Breast epithelium (tissue), 3 donors: ENCODE measurements at regions not wholly inside any gene's neighbourhood (a gene's known extent, or its start where the extent isn't known, plus 50 kb on each side); places are given as distances from the start of the nearest gene placed in this dataset.

Experiments
- POLR2A ChIP-seq: fragments of 450-650 bp; IDR thresholded peaks from one replicate; pipeline ENCODE4 v1.6.1; 2016; ENCODE audit warnings: antibody characterized with exemption, mild to moderate bottlenecking, moderate library complexity
- TF ChIP-seq, protein P1 (sequence below), 3 donors: fragments of 450-650 bp; IDR thresholded peaks; one replicate each; pipeline ENCODE4 v1.5.1; 2016 to 2017; ENCODE audit warnings: antibody characterized with exemption in 3 of 3, mild to moderate bottlenecking in 3 of 3, moderate library complexity in 3 of 3

DNA sequence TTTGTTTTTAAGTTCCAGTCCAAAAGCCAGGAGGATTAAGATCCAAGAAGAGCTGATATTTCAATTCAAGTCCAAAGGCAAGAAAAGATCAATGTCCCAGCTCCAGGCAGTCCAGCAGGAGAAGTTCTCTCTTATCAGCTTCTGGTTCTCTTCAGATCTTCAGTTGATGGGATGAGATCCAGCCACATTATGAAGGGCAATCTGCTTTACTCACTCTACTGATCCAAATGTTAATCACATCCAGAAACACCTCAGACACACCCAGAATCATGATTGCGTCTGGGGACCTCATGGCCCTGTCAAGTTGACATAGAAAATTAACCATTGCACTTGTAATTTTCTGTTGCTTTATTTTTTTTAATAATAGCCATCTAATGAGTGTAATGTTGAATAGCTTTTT lies 178.4 kb downstream of the HERPUD2 start:
- TF ChIP-seq POLR2A: no peak
- TF ChIP-seq, protein P1, sequence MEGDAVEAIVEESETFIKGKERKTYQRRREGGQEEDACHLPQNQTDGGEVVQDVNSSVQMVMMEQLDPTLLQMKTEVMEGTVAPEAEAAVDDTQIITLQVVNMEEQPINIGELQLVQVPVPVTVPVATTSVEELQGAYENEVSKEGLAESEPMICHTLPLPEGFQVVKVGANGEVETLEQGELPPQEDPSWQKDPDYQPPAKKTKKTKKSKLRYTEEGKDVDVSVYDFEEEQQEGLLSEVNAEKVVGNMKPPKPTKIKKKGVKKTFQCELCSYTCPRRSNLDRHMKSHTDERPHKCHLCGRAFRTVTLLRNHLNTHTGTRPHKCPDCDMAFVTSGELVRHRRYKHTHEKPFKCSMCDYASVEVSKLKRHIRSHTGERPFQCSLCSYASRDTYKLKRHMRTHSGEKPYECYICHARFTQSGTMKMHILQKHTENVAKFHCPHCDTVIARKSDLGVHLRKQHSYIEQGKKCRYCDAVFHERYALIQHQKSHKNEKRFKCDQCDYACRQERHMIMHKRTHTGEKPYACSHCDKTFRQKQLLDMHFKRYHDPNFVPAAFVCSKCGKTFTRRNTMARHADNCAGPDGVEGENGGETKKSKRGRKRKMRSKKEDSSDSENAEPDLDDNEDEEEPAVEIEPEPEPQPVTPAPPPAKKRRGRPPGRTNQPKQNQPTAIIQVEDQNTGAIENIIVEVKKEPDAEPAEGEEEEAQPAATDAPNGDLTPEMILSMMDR (IDR thresholded peaks at IDR 0.05): no peak
